HCT116 (cell line): ENCODE measurements at regions not wholly inside any gene's neighbourhood (a gene's known extent, or its start where the extent isn't known, plus 50 kb on each side); places are given as distances from the start of the nearest gene placed in this dataset.

ENCODE experiments used
- MAX ChIP-seq: IDR thresholded peaks from 2 replicates; pipeline ENCODE4 v1.6.1; 2012
- POLR2AphosphoS5 ChIP-seq: IDR thresholded peaks from 2 replicates; pipeline ENCODE4 v1.6.1; 2011; ENCODE audit warnings: mild to moderate bottlenecking, low read depth, low read length, moderate library complexity

DNA sequence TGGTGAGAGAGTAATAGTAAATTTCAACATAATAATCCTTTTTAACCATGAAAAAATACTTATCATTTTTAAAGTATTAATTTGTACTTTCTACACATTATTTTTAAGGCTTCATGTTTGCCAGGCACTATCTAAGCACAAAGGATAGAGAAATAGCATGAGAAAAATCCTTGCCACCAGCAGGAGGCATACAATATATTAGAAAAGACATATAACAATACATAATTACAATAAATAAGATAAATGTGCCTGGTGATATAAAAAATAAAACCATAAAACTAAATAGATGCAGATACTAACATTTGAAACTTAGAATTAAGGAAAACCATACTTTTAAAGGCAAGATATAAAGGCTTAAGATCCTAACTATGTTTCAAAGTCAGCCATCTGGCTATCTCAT lies 1256.4 kb downstream of the DIAPH3 start:
- TF ChIP-seq POLR2AphosphoS5 = no peak
- TF ChIP-seq MAX = no peak
